ENCODE measurements at regions not wholly inside any gene's neighbourhood (a gene's known extent, or its start where the extent isn't known, plus 50 kb on each side); places are given as distances from the start of the nearest gene placed in this dataset.
"Not testable (repeated sequence)": the region's sequence is repeated elsewhere in the genome, so short reads cannot be mapped to it uniquely, and the experiment has no call there.

DNA sequence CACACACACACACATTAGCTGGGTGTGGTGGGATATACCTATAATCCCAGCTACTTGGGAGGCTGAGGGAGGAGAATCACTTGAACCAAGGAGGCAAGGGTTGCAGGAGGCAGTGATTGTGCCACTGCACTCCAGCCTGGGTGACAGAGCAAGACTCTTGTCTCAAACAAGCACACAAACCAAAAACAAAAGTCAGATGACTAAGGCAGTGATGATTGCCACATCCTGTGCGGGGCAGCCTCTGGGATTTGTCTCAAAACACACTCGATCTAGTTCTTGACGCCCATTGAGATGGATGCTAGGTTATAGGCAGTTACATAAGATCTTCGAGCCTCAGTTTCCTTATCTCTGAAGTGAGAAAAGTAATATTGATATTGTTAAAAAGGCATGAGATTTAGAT is 57.8 kb upstream of the NBPF8 start:
- DNase-seq (ENCODE audit: low spot score) = not testable (repeated sequence)

GRCh38 chr1:120356170-120356569 is 58.7 kb upstream of the NBPF8 start:
- not testable (repeated sequence) for DNase-seq (ENCODE audit: low spot score)

- peak; percentile 4 for DNase-seq (ENCODE audit: low spot score)
Measured at GRCh38 chr1:120354618-120355184, 60.1 kb upstream of the NBPF8 start.

GRCh38 chr1:120342231-120343073 is 72.4 kb upstream of the NBPF8 start:
- not testable (repeated sequence) for DNase-seq (ENCODE audit: low spot score)

DNA sequence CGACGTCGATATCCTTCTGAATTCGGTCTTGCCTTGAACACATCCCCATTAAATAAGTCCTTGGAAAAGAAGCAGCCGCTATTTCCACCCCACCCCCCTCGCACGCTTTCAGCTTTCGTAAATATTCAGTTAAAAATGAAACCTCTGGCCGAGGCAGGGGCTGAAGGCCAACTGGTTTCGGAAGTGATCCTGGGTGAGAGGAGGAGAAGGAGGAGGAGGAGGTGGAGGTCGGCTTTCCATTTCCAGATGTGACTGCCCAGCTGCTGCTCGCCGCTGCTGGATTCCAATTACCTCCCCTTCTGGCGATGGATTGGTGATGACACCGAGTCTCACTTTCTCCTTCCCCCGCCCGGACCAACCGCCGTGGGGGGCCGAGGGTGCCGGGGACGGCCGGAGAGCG is 73.1 kb upstream of the NBPF8 start:
- not testable (repeated sequence) for DNase-seq (ENCODE audit: low spot score)

GRCh38 chr1:120340838-120341751 is 73.7 kb upstream of the NBPF8 start:
- not testable (repeated sequence) for DNase-seq (ENCODE audit: low spot score)

- DNase-seq (ENCODE audit: low spot score) = not testable (repeated sequence)
Measured at GRCh38 chr1:120315738-120316137, 99.1 kb upstream of the NBPF8 start.

- not testable (repeated sequence) for DNase-seq (ENCODE audit: low spot score)
Measured at GRCh38 chr1:120311930-120312329, 102.9 kb upstream of the NBPF8 start.

GRCh38 chr1:120308940-120309578 is 105.8 kb upstream of the NBPF8 start:
- not testable (repeated sequence) for DNase-seq (ENCODE audit: low spot score)

GRCh38 chr1:120305046-120305445 is 109.8 kb upstream of the NBPF8 start:
- DNase-seq (ENCODE audit: low spot score) = not testable (repeated sequence)

DNA sequence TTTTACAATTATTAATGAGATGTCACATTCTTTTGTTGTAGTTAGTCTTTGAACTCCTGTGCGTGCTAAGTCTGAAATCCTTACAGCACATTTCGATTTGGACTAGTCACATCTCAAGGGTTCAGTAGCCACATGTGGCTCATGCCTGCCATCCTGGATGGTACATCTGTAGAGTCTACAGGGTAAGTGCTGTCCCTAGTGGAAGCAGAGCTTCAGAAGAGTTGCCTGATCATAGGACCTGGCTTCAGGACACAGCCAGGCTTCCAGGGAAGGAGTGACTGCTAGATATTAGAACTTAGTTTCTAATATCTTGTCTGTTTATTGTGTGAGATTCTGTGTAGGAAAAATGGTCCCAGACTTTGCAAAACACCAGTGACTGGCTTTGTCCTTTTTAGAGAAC is 110.5 kb upstream of the NBPF8 start:
- DNase-seq (ENCODE audit: low spot score) = not testable (repeated sequence)

DNA sequence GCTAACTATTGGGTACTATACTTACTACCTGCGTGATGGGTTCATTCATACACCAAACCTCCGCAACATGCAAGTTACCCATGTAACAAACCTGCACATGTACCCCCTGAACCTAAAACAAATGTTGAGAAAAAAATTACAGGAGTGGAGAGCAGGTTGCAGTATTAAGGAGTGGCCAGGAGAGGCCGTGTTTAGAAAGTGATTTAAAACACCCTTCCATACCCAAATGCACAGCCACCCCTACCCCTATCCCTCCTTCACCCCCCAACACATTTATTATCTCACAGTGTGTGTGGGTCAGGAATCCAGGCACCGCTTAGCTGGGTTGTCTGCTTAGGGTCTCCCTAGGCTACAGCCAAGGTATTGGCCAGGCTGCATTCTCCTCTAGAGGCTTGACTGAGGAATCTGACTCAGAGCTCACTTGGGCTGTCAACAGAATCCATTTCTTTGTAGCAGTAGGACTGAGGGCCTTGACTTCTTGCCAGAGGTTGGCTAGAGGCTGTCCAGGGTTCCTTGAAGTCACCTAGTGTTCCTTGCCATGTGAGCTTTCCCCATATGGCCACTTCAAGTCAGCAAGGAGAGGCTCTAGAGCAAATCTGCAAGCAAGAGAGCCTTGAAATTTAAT is 115.3 kb upstream of the NBPF8 start:
- not testable (repeated sequence) for DNase-seq (ENCODE audit: low spot score)

DNA sequence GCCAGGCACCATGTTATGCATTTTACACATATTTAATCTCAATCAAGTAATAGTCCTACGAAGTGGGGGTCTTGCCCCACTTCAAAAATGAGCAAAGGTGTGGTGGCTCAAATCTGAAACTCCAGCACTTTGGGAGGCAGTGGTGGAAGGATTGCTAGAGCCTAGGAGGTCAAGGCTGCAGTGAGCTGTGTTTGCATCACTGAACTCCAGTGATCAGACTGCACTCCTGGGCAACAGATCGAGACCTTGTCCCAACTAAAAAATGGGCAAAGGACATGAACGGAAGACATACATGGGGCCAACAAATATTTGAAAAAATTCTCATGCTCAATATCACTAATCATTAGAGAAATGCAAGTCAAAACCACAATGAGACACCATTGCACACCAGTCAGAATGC is 116.3 kb upstream of the NBPF8 start:
- DNase-seq (ENCODE audit: low spot score) = not testable (repeated sequence)

DNA sequence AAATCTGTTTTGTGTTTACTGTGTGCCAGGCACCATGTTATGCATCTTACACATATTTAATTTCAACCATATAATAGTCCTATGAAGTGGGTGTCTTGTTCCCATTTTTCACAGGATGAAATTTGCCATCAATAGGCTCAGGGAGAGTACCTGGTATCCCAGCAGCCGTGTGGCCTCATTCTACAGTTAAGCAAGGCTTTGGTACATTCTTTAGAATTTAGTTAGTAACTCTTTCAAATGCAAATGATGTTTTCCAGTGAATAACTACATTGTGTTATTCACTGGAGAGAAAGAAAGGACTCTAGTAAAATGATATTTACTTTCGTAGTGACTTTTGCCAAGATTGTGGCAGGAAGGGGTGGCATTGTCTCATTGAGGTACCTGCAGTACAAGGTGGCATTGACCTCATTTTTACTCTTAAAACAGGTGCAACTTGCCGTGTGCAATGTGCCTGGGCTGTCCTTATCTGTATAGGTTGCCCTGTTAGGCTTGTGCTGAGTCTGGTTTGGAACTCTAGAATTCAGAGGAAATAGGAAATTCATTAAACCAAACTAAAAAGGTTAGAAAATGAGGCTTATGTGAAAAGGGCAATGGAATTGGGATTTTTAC is 117.4 kb upstream of the NBPF8 start:
- not testable (repeated sequence) for DNase-seq (ENCODE audit: low spot score)

- DNase-seq (ENCODE audit: low spot score) = not testable (repeated sequence)
Measured at GRCh38 chr1:120290105-120290504, 113.8 kb upstream of the SEC22B start.

DNA sequence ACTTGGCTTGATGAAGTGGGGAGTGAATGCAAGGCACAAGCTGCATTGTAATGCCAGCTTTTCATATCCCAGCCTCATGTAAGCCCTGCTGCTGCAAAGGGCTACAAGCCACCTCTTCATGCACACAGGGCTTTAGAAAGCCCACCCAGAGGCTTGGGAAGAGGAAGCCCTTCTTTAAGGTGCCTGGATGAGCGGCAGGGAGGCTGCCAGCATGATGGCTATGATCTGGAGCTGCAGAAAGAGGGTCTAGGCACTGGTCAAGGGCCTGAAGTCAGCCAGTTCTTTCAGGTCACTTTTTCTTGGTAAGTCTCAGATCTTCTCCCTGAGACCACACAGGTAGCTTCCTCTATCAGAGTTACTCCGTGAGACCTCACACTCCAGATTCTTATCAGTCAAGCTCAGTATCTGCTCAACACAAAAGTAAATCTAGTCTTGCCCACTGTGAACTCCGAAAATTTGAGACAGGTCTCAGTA is 113.3 kb upstream of the SEC22B start:
- not testable (repeated sequence) for DNase-seq (ENCODE audit: low spot score)

DNA sequence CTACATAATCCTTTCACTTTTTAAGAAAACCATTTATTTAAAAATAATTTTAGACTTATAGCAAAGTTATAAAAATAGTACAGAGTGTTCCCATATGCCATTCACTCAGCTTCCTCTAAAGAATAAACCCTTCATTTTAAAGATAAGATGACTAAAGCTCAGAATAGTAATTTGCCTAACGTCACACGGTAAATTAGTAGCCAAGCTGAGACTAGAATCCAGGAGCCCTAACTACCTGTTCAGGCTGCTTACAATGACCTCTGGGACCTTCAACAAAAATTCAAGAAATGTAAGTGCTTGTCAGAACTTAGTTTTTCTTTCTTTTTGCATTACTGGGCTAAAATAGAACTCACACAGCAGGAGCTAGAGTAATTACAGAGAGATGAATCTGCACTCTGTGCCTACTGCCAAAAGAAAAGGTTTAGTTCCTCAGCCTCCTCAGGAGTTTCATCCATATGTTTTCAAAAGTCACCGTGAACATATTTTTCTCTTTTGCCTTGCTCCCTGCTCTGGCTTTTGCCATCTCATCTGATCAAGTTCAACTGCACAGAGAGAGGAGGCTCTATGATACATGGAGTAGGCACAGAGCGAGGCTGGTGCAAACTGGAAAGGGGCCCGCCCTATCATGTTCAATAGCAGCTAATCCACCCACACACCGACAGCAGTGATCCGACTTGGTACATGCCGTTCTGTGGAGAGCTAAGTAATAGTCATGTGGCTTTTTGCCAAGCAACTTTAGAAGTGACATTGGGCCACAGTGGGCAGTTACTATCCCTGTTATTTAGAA is 112.7 kb upstream of the SEC22B start:
- not testable (repeated sequence) for DNase-seq (ENCODE audit: low spot score)

DNA sequence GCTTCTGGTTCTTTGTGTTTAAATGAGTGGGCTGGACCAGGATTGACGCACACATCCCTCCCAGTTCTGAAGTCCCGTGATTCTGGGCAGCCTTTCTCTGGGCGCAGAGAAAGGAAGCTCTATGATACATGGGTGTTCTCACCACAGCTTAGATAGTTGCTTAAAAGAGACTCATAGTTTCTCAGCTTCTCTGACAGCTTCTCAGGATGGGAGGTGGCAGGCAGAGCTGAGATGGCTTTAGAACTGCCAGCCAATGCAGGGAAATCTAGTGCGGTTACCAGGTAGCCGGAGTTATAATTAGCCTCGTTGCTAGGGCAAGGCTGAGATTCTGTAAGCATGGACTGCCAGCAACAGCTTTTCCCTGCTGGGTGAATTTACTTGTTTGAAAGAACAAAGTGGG is 111.8 kb upstream of the SEC22B start:
- DNase-seq (ENCODE audit: low spot score) = not testable (repeated sequence)

DNA sequence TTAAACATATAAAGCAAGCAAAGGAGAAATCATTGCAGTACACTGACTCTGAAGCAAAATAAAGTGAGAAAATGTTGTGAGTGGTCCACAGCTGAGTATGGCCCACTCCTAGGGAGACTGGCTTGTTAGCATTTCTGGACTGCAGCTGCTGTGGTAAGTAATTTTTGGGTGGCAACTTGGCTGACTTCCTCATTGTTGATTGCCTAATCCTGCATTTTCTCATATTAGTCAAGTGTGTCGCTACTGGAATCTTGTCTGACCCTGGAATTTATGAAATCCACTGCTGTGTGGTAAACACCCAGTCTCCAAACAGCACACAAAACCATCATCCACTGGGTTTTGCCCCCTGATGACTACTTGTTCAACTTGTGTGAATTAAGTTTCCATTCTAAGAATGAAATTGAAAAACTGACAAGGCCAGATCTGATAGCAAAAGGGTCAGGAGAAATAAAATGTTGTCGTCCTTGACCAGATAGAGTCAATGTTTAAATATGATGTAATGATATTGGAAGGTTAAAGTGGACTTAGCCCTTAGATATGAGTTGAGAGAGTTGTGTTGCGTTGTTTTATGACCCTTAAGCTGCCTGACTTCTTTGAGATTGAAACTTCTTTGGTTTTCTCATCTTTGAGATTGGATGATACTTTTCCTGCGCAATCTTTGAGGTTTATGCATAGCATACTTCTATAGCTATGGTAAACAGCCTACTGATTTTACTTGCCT is 106.6 kb upstream of the SEC22B start:
- DNase-seq (ENCODE audit: low spot score) = not testable (repeated sequence)

Measured in iPS-NIHi11 (cell line).